Ishikawa (cell line): ENCODE measurements at regions not wholly inside any gene's neighbourhood (a gene's known extent, or its start where the extent isn't known, plus 50 kb on each side); places are given as distances from the start of the nearest gene placed in this dataset.

ENCODE experiments used
- CEBPB ChIP-seq: IDR thresholded peaks from 2 replicates; pipeline ENCODE4 v1.6.1; 2012
- CREB1 ChIP-seq: IDR thresholded peaks from 2 replicates; pipeline ENCODE4 v1.6.1; 2012; ENCODE audit warnings: low read depth
- EP300 ChIP-seq: IDR thresholded peaks from 2 replicates; pipeline ENCODE4 v1.6.1; 2012; ENCODE audit warnings: borderline replicate concordance
- FOXM1 ChIP-seq: IDR thresholded peaks from 2 replicates; pipeline ENCODE4 v1.6.1; 2012; ENCODE audit warnings: low read depth, borderline replicate concordance
- RAD21 ChIP-seq: IDR thresholded peaks from 2 replicates; pipeline ENCODE4 v1.6.1; 2012; ENCODE audit warnings: low read depth
- TAF1 ChIP-seq: IDR thresholded peaks from 2 replicates; pipeline ENCODE4 v1.6.1; 2012; ENCODE audit warnings: low read depth, mild to moderate bottlenecking
- TCF12 ChIP-seq: IDR thresholded peaks from 2 replicates; pipeline ENCODE4 v1.6.1; 2012; ENCODE audit warnings: low read depth
- TEAD4 ChIP-seq: IDR thresholded peaks from 2 replicates; pipeline ENCODE4 v1.6.1; 2012
- YY1 ChIP-seq: IDR thresholded peaks from 2 replicates; pipeline ENCODE4 v1.6.1; 2012; ENCODE audit warnings: low read depth
- ZBTB7A ChIP-seq: IDR thresholded peaks from 2 replicates; pipeline ENCODE4 v1.6.1; 2012; ENCODE audit warnings: low read depth
- TF ChIP-seq, protein P1 (sequence below): IDR thresholded peaks from 2 replicates; pipeline ENCODE4 v1.6.1; 2012

DNA sequence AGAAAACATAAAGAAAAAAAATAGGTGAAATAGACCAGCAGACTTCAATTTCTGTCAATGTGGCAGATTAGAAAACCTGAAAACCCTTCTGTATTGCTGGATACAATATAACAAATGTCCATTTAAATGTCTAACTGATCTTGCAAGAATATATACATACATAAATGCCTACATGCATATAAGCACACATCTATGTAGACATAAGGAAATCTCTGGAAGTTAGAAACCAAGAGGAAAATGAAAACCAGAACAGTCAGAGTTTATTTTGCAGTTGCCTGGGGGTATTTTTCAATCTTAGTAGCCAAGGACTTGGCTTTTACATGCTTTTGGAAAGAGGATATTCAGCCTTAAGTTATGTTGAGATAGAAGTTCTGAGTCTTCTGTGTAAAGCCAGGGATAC lies 184.0 kb downstream of the RPS12 start:
- TF ChIP-seq FOXM1 (no peak), TCF12 (no peak), TEAD4 (no peak), CEBPB (no peak), EP300 (no peak), YY1 (no peak), TAF1 (no peak), CREB1 (no peak), ZBTB7A (no peak), RAD21 (no peak)
- TF ChIP-seq, protein P1, sequence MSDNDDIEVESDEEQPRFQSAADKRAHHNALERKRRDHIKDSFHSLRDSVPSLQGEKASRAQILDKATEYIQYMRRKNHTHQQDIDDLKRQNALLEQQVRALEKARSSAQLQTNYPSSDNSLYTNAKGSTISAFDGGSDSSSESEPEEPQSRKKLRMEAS = no peak
